K562 (cell line): ENCODE measurements at regions not wholly inside any gene's neighbourhood (a gene's known extent, or its start where the extent isn't known, plus 50 kb on each side); places are given as distances from the start of the nearest gene placed in this dataset.

Source experiments
- ARID4B ChIP-seq: sonication (generic); formaldehyde crosslinking; IDR thresholded peaks from 2 replicates; pipeline ENCODE4 v1.8.0; 2022; ENCODE audit warnings: mild to moderate bottlenecking, missing genetic modification reagents
- COPS2 ChIP-seq: fragments of 450-650 bp; conservative IDR thresholded peaks from 2 replicates; pipeline ENCODE4 v1.6.1; 2016; ENCODE audit warnings: mild to moderate bottlenecking, moderate library complexity
- FOXK2 ChIP-seq, 2 experiments: fragments of 450-650 bp; IDR thresholded peaks in 1 of 2; conservative IDR thresholded peaks in 1 of 2; 2 replicates each; pipeline ENCODE4 v1.6.1; 2016; ENCODE audit warnings: low read depth in 2 of 2, mild to moderate bottlenecking in 1 of 2
- PREB ChIP-seq: sonication (generic); formaldehyde crosslinking; IDR thresholded peaks from 2 replicates; pipeline ENCODE4 v1.8.1; 2023; ENCODE audit warnings: mild to moderate bottlenecking, missing genetic modification reagents
- TRIM28 ChIP-seq: fragments of 450-650 bp; IDR thresholded peaks from 2 replicates; pipeline ENCODE4 v1.6.1; 2017
- ZNF133 ChIP-seq: fragments of 250-450 bp; sonication (Bioruptor Pico); IDR thresholded peaks from 2 replicates; pipeline ENCODE4 v1.4.0; 2020; ENCODE audit warnings: mild to moderate bottlenecking
- ZNF316 ChIP-seq: fragments of 450-650 bp; IDR thresholded peaks from 2 replicates; pipeline ENCODE4 v1.6.1; 2016
- ZNF592 ChIP-seq: fragments of 450-650 bp; IDR thresholded peaks from 2 replicates; pipeline ENCODE4 v1.6.1; 2017; ENCODE audit warnings: antibody characterized with exemption, mild to moderate bottlenecking

GRCh38 chr3:153051427-153052095 is 110.5 kb upstream of the RAP2B start (continued):
- peak; percentile 56; the same call in 1 of the 2 replicates for TF ChIP-seq ZNF592
- TF ChIP-seq TRIM28 = no peak
- no peak for TF ChIP-seq ARID4B (CRISPR knock-in tag)
- TF ChIP-seq PREB (CRISPR knock-in tag) = no peak
- peak; percentile 81 for TF ChIP-seq ZNF316
- no peak for TF ChIP-seq ZNF133 (CRISPR knock-in tag)
- TF ChIP-seq COPS2 = no peak
- TF ChIP-seq FOXK2 (conservative IDR thresholded peaks at IDR 0.05 in 1 of 2, IDR thresholded peaks at IDR 0.05 in 1 of 2; ENCODE audit: low read depth in 2 of 2) = 0 out of 4 replicates have a peak, but pooled peaks of 1 of the 2 experiments have one; percentile 10
- TF ChIP-seq, all 486 proteins: peak for 77
